Ishikawa (cell line): ENCODE measurements at regions not wholly inside any gene's neighbourhood (a gene's known extent, or its start where the extent isn't known, plus 50 kb on each side); places are given as distances from the start of the nearest gene placed in this dataset.

Experiments
- CEBPB ChIP-seq: IDR thresholded peaks from 2 replicates; pipeline ENCODE4 v1.6.1; 2012
- CREB1 ChIP-seq: IDR thresholded peaks from 2 replicates; pipeline ENCODE4 v1.6.1; 2012; ENCODE audit warnings: low read depth
- EGR1 ChIP-seq: IDR thresholded peaks from 2 replicates; pipeline ENCODE4 v1.6.1; 2012
- EP300 ChIP-seq: IDR thresholded peaks from 2 replicates; pipeline ENCODE4 v1.6.1; 2012; ENCODE audit warnings: borderline replicate concordance
- FOXM1 ChIP-seq: IDR thresholded peaks from 2 replicates; pipeline ENCODE4 v1.6.1; 2012; ENCODE audit warnings: low read depth, borderline replicate concordance
- MAX ChIP-seq: IDR thresholded peaks from 2 replicates; pipeline ENCODE4 v1.6.1; 2012
- NFIC ChIP-seq: IDR thresholded peaks from 2 replicates; pipeline ENCODE4 v1.6.1; 2012
- RAD21 ChIP-seq: IDR thresholded peaks from 2 replicates; pipeline ENCODE4 v1.6.1; 2012; ENCODE audit warnings: low read depth
- REST ChIP-seq: IDR thresholded peaks from 2 replicates; pipeline ENCODE4 v1.6.1; 2012; ENCODE audit warnings: low read depth, mild to moderate bottlenecking
- TAF1 ChIP-seq: IDR thresholded peaks from 2 replicates; pipeline ENCODE4 v1.6.1; 2012; ENCODE audit warnings: low read depth, mild to moderate bottlenecking
- TCF12 ChIP-seq: IDR thresholded peaks from 2 replicates; pipeline ENCODE4 v1.6.1; 2012; ENCODE audit warnings: low read depth
- TEAD4 ChIP-seq: IDR thresholded peaks from 2 replicates; pipeline ENCODE4 v1.6.1; 2012
- USF1 ChIP-seq: IDR thresholded peaks from 2 replicates; pipeline ENCODE4 v1.6.1; 2012
- YY1 ChIP-seq: IDR thresholded peaks from 2 replicates; pipeline ENCODE4 v1.6.1; 2012; ENCODE audit warnings: low read depth
- ZBTB7A ChIP-seq: IDR thresholded peaks from 2 replicates; pipeline ENCODE4 v1.6.1; 2012; ENCODE audit warnings: low read depth

GRCh38 chr2:16608661-16609643 lies 56.7 kb downstream of the CYRIA start:
- TF ChIP-seq REST: no peak
- peak; percentile 85 for TF ChIP-seq RAD21
- TF ChIP-seq CEBPB: no peak
- no peak; the same call in 1 of the 2 replicates for TF ChIP-seq TEAD4
- TF ChIP-seq TCF12: no peak
- no peak for TF ChIP-seq USF1
- TF ChIP-seq YY1: peak; percentile 87
- no peak for TF ChIP-seq EGR1

GRCh38 chr2:16607301-16607700 lies 58.3 kb downstream of the CYRIA start:
- TF ChIP-seq EP300 (no peak), RAD21 (no peak), TCF12 (no peak), TEAD4 (no peak), MAX (no peak), USF1 (no peak), EGR1 (no peak), TAF1 (no peak), NFIC (no peak), CREB1 (no peak), CEBPB (no peak), FOXM1 (no peak)

- TF ChIP-seq EGR1 (no peak), USF1 (no peak), TAF1 (no peak), TEAD4 (no peak)
Measured at GRCh38 chr2:16604236-16604635, 61.4 kb downstream of the CYRIA start.

- TF ChIP-seq REST: no peak
- TF ChIP-seq TCF12: no peak
- TF ChIP-seq TEAD4: no peak
- TF ChIP-seq RAD21: no peak
- no peak for TF ChIP-seq USF1
- TF ChIP-seq CEBPB: no peak
- no peak for TF ChIP-seq EP300
- no peak for TF ChIP-seq EGR1
- no peak for TF ChIP-seq FOXM1
- TF ChIP-seq NFIC: no peak
- TF ChIP-seq CREB1: no peak
- TF ChIP-seq YY1: no peak
- no peak for TF ChIP-seq TAF1
- TF ChIP-seq MAX: no peak
- no peak for TF ChIP-seq ZBTB7A
Measured at GRCh38 chr2:16591370-16591933, 74.2 kb downstream of the CYRIA start.

GRCh38 chr2:16589465-16589864 lies 76.2 kb downstream of the CYRIA start:
- TF ChIP-seq EGR1 (no peak), USF1 (no peak), TEAD4 (no peak), TAF1 (no peak), NFIC (no peak), TCF12 (no peak), REST (no peak), RAD21 (no peak), YY1 (no peak), CREB1 (no peak), MAX (no peak), CEBPB (no peak), EP300 (no peak), FOXM1 (no peak), ZBTB7A (no peak)
